HG03064 (cell line): ENCODE measurements at regions not wholly inside any gene's neighbourhood (a gene's known extent, or its start where the extent isn't known, plus 50 kb on each side); places are given as distances from the start of the nearest gene placed in this dataset.

Experiments
- ATAC-seq: cut with Tn5 transposase; IDR thresholded peaks from one replicate; pipeline ENCODE4 v1.9.1; 2021; ENCODE audit warnings: low read depth; ENCODE audit not compliant: unreplicated experiment

DNA sequence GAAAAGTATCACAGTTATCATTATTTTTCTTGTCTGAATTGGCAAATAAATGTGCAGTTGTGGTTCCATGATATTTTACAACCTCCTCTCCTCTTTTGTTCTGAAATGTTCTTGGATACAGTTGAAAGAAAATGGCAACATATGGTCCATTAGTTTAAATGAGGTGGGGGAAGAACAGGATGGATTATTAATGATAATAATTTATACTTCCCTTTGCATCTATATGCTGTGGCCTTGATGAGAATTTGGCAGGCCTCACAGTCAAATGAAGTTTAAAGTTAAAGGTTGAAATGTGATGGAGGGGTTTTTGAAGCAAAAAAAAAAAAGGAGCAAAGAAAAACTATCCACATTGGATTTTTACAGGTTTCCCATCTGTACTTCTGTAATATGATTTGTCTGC is 946.3 kb upstream of the INTU start:
- ATAC-seq, result no peak

DNA sequence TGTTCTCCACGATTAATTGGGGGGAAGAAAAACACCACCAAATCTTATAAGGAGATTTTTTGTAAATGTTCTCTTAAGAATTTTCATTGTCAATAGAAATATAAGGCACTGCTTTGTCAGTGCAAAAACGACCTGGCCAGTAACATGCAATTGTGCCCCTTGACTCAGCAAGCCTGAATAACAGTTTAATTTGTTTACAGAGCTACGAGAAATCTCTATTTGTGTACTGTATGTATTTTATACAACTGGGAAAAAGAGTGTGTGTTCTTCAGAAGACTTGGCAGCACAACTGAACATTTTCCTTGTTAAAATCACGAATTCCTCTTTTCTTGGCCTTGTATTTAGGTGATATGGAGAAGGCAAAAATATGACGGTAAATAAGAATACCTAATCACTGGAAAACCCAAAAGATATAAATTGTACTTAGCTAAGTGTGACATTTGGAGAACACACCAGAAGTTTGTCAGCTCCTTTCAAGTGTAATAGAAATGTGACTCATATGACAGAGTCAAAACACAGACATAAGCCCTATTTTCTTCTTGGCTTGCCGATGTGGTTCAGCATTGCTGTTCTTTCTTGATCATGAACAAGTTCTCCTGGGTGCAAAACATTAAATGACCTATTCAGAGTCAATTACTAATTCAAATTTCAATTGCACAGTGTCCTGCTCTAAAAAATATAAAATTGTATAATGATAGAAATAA is 945.0 kb upstream of the INTU start:
- ATAC-seq, result no peak

DNA sequence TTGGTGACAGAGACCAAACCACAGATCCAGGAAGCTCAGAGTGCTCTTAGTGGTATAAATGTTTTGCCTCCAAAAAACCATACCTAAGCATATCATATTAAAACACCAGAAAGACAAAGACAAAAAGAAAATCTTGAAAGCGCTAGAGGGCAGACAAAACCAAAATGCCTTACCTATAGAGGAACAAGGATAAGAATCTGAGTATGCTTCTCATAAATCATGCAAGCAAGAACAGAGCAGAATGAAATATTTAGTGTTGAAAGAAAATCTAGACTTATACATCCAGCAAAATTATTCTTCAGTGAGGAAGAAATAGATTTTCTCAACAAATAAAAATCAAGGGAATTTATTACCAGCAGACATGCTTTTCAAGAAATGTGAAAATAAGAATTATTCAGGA is 941.0 kb upstream of the INTU start:
- no peak for ATAC-seq

- ATAC-seq, result no peak
Measured at GRCh38 chr4:126697748-126698147, 935.0 kb upstream of the INTU start.

- ATAC-seq, result no peak
Measured at GRCh38 chr4:126698224-126698623, 934.5 kb upstream of the INTU start.

GRCh38 chr4:126701756-126702155 is 931.0 kb upstream of the INTU start:
- ATAC-seq, result no peak

DNA sequence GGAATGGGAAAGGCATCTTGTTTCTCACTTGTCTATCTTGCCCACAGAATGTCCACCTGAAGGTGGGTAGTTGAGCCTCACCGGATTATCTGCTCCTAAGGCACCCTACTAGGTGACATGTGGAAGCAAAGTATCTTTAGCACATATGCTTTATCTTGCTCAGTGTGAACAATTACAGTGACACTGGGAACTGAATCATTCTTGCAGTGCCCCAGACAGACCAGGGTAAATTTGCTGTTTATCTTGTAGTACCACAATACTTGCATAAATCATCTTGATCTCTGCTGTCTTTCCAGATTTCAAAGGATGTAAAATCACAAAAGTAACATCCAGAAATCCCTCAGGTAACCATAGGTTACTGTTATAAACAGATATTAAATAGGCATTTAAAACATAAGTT is 930.0 kb upstream of the INTU start:
- no peak for ATAC-seq

DNA sequence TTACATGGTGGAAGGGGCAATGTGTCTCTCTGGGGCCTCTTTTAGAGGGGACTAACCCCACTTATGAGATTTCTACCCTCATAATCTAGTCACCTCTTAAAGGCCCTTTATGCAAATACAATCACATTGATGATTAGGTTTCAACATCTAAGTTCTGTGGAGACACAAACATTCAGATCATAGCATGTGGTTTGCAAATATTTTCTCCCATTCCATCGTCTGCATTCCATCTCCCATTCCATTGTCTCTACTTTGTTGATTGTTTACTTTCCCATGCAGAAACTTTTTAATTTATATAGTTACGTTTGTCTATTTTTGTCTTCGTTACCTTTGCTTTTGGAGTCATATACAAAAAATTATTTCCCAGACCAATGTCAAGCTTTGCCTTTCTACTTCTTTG is 927.5 kb upstream of the INTU start:
- no peak for ATAC-seq

DNA sequence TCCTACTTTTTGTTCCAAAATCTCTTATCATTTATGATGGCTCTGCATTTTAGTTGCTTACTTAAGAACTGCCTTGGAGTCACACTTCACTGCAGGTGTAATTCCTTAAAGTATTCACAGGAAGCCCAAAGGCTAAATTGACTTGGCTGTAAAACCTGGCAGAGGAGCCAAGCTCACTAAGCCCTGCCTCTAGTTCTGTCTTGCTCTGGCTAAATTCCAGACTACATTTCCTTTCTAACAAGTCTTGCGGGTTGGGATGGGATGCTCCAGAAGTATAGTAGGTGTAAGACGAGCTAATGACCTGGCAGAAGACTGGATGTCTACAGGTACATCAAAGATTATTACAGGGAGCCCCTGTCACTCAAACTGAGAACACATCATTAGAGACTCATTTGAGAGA is 924.0 kb upstream of the INTU start:
- ATAC-seq, result no peak

DNA sequence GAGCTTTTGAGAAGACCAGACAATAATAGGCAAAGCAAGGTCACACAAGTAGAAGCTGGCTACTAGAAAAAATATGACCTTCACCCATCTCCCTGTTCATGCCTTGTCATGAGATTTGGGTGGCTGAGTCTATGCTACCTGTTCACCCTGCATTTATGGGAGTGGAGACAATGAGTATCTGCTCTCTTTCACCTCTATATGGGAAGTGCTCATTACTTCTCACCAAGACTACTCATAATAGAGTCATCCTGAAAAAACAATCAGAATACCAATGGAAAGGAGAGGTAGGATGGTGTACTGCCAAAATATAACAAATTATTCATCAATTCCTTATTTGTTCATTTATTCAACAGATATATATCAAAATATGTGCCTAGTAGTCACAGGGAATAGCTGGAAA is 921.8 kb upstream of the INTU start:
- ATAC-seq, result no peak

GRCh38 chr4:126715067-126715466 is 917.7 kb upstream of the INTU start:
- no peak for ATAC-seq

GRCh38 chr4:126715681-126716080 is 917.1 kb upstream of the INTU start:
- no peak for ATAC-seq

GRCh38 chr4:126718136-126718535 is 914.6 kb upstream of the INTU start:
- ATAC-seq, result no peak

DNA sequence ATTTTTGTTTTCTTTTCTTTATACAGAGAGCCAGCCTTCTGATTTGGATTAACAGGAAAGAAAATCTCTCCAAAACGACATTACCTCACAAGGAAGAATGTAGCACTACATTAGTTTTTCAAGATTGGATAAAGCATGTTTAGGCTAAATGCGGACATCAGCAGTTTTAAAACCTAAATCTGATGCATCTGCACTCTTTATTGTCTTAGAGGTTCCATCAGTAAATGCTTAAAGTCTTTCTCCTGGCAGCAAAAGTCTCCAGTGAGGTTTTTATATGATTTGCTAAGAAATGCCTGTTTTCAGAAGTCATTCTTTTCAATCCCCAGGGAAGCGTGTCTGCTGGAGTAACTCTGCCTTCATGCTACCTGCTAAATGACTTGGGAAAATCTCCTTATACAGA is 912.9 kb upstream of the INTU start:
- ATAC-seq, result no peak

DNA sequence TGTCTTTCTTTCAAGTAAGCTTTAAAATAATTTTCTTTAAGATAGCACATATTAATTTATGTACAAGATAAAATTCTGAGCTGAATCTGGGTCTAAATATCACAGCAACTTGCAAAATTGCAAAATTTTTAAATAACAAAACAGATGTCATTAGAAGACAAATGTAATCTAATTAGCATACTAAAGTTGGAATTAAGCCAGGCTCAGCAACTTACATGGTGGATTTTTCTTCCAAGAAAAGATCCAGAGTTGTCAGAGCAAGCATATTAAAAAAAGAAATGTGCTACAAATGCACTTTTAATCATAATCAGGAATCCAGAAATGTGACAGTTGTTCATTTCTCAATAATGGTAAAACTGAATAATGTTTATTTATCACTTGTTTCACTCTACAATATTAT is 906.9 kb upstream of the INTU start:
- ATAC-seq, result no peak

GRCh38 chr4:126727461-126727860 is 905.3 kb upstream of the INTU start:
- ATAC-seq, result no peak

GRCh38 chr4:126731062-126731461 is 901.7 kb upstream of the INTU start:
- ATAC-seq, result no peak

DNA sequence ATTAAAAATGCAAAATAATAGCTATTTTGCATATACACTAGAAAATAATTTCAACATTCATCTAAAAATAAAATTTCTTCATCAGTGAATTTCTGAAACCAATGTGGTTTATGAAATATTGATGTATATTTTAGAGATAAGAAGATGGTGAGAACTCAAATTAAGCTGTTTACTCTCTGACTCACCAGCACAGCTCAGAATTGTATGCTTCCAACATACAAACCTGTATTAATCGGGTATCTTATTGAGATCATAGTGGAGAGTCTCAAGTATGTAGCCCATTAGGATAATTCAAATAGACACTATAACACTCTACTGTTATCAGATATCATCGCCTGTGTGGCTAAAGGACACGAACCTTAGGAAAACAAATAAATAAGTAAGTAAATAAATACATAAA is 899.5 kb upstream of the INTU start:
- ATAC-seq, result no peak

GRCh38 chr4:126734465-126734864 is 898.3 kb upstream of the INTU start:
- ATAC-seq, result no peak

DNA sequence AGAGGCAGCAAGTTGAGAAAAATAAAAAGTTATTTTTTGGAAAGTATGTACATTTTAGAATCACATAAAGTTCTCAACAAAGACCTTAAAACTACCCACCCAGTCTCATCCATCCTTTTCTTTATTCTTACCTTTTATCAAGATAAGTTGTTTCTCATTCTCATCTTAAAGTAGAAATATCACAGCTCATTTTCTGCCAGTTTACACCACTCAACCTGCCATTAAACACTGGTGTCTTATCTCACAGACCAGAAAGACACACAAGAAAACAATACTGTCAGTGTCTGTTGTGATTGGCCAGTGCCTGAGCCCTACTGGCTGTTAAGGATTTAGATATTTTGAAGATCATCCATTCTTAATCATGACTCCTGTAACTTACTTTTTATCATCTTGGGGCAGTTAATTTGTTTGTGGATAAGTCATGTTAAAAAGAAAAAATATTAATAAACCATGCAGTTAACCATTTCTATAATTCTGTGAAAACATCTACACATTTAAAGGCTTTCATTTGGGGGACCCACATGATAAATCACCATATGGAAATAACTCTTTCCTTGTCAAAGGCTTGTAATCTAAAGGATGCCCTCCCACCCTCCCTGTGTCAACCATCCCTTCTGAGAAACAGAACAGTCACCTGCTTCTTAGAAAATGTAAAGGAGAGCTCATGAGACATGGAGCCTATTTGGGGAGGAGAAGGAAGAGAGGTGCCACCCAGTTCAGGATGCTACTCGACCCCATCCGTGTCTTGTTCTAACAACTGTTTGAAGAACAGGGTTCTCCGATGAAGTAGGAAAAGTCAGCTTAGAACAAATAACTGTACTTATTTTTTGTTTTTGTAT is 897.2 kb upstream of the INTU start:
- ATAC-seq, result no peak

DNA sequence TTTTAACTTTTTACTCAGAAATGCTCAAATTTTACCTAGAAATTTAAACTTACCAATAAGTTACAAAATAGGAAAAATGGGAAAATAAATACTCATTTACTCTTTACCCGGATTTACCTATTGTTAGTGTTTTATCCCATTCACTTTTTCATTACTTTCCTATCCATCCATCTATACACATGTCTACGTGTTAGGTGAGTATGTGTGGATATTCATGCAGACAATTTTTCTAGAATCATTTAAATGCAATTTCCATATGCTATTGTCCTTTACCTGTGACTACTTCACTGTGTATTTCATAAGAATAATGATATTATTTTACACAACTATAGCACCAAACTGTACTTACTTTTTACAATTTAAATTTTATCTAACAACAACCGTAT is 896.6 kb upstream of the INTU start:
- no peak for ATAC-seq

DNA sequence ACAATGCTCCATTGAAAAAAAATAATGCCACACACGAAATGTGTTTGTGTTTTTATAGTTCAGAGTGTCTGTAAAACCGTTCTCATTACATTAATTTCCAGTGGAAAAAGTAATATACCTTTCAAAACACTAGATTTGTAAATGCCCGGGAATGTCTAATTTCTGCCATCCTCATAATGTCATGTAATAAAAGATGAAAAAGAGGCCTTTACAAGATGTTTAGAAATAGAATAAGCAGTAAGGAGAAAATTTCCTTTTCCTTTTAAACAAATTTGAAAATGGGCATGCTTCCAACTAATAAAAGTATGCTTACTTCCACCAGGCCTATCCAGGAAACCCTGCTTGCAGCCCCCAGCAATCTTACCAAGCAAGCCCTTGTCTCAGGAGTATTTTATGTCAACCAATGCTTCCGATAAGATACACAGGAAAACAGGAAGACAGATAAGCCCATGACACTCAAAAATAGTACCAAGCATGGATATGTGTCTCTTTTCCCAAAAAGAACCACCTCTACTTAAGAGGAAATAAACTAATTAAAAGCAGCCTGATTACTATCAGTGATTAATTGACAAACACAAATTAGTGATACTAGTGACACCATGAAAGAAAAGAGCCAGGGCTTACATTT is 894.7 kb upstream of the INTU start:
- ATAC-seq, result no peak
